ENCODE measurements at regions not wholly inside any gene's neighbourhood (a gene's known extent, or its start where the extent isn't known, plus 50 kb on each side); places are given as distances from the start of the nearest gene placed in this dataset.
"Not testable (repeated sequence)": the region's sequence is repeated elsewhere in the genome, so short reads cannot be mapped to it uniquely, and the experiment has no call there.

GRCh38 chr4:138344054-138344453, 101.9 kb upstream of the SLC7A11 start:
- Histone ChIP-seq H3K36me3 (no peaks in the 10 kb centered on the region), H3K9me3 (no peaks in the 10 kb centered on the region), H3K4me3 (no peak overlapping the region), H3K4me1 (no peaks in the 10 kb centered on the region), H3K27ac (no peak overlapping the region), H3K27me3 (no peaks in the 10 kb centered on the region)
- WGBS, 2 donors: 68 to 84% methylated on average over 1 of the region's 1 CpG
- DNase-seq (no peak), ATAC-seq (no peak)
- intact Hi-C loops (cut with DNase I): no loop called here
- no peak for TF ChIP-seq CTCF (IDR thresholded peaks at IDR 0.05)

- DNase-seq (no peak), ATAC-seq (no peak)
- Histone ChIP-seq H3K27me3 (no peaks in the 10 kb centered on the region), H3K36me3 (no peaks in the 10 kb centered on the region), H3K4me1 (no peaks in the 10 kb centered on the region), H3K4me3 (no peak overlapping the region), H3K9me3 (no peaks in the 10 kb centered on the region), H3K27ac (no peak overlapping the region)
- intact Hi-C loops (cut with DNase I): no loop called here
- TF ChIP-seq CTCF (IDR thresholded peaks at IDR 0.05): no peak
- 81 to 83% methylated on average over 3 of the region's 3 CpGs for WGBS, 2 donors
Observed at GRCh38 chr4:138341739-138342415, 99.7 kb upstream of the SLC7A11 start.

- Histone ChIP-seq H3K9me3 (no peaks in the 10 kb centered on the region), H3K4me3 (no peak overlapping the region), H3K4me1 (no peaks in the 10 kb centered on the region), H3K36me3 (no peaks in the 10 kb centered on the region), H3K27me3 (no peaks in the 10 kb centered on the region), H3K27ac (no peak overlapping the region)
- no peak for DNase-seq
- TF ChIP-seq CTCF (IDR thresholded peaks at IDR 0.05): no peak
- intact Hi-C loops (cut with DNase I): no loop called here
- ATAC-seq: no peak
- 83 to 95% methylated on average over 2 of the region's 2 CpGs for WGBS, 2 donors
Observed at GRCh38 chr4:138338840-138339239, 96.7 kb upstream of the SLC7A11 start.

GRCh38 chr4:138338222-138338621, 96.1 kb upstream of the SLC7A11 start:
- H3K36me3 ChIP-seq; H3K27me3 ChIP-seq; intact Hi-C loops (cut with DNase I); H3K4me3 ChIP-seq; H3K9me3 ChIP-seq; H3K4me1 ChIP-seq; ATAC-seq; H3K27ac ChIP-seq; DNase-seq: not testable (repeated sequence)
- 90 to 96% methylated on average over 6 of the region's 6 CpGs for WGBS, 2 donors

- no peak for ATAC-seq
- TF ChIP-seq CTCF (IDR thresholded peaks at IDR 0.05): no peak
- no peaks in the 10 kb centered on the region for H3K36me3 ChIP-seq
- no peaks in the 10 kb centered on the region for H3K9me3 ChIP-seq
- DNase-seq: no peak
- intact Hi-C loops (cut with DNase I): no loop called here
- H3K27me3 ChIP-seq: no peaks in the 10 kb centered on the region
- WGBS, 2 donors: 82 to 88% methylated on average over 9 of the region's 9 CpGs
- H3K4me1 ChIP-seq: peaks cover 0 to 4% (median 0%) of the 10 kb centered on the region in 9 donors
- no peak overlapping the region for H3K27ac ChIP-seq
- H3K4me3 ChIP-seq: no peak overlapping the region
Observed at GRCh38 chr4:138334346-138335016, 92.3 kb upstream of the SLC7A11 start.

GRCh38 chr4:138332415-138332814, 90.3 kb upstream of the SLC7A11 start:
- H3K27ac ChIP-seq; H3K9me3 ChIP-seq; DNase-seq; H3K36me3 ChIP-seq; ATAC-seq; H3K27me3 ChIP-seq; H3K4me1 ChIP-seq; intact Hi-C loops (cut with DNase I); H3K4me3 ChIP-seq: not testable (repeated sequence)
- WGBS, 2 donors: 47 to 69% methylated on average over 1 of the region's 1 CpG

Data from heart right ventricle (tissue), 16 donors.